MM.1S (cell line): ENCODE measurements at regions not wholly inside any gene's neighbourhood (a gene's known extent, or its start where the extent isn't known, plus 50 kb on each side); places are given as distances from the start of the nearest gene placed in this dataset.

Experiments used
- CTCF ChIP-seq: fragments of 300-600 bp; sonication (generic); IDR thresholded peaks from 2 replicates; pipeline ENCODE4 v1.5.1; 2016; ENCODE audit warnings: antibody characterized with exemption, low read length, mixed read lengths
- EZH2 ChIP-seq: fragments of 300-600 bp; sonication (generic); optimal IDR thresholded peaks from 2 replicates; pipeline ENCODE3; 2017; ENCODE audit warnings: low read depth, mild to moderate bottlenecking, antibody characterized with exemption, low read length, mixed read lengths

GRCh38 chrX:138008281-138008680 lies 442.4 kb downstream of the ZIC3 start:
- TF ChIP-seq CTCF (no peak), EZH2 (no peak)
